SK-N-SH treated with all-trans-retinoic acid at 6 μM for 48 hours (cell line): ENCODE measurements at regions not wholly inside any gene's neighbourhood (a gene's known extent, or its start where the extent isn't known, plus 50 kb on each side); places are given as distances from the start of the nearest gene placed in this dataset.

Source experiments
- ATAC-seq: fragments of 200-7000 bp; cut with Tn5 transposase; 3 replicates; pipeline ENCODE4 v1.9.1; 2020; ENCODE audit warnings: mild to moderate bottlenecking, moderate library complexity
- ARNTL ChIP-seq: fragments of 450-650 bp; formaldehyde crosslinking; IDR thresholded peaks from 2 replicates; pipeline ENCODE4 v1.5.0; 2020; ENCODE audit warnings: low read depth, mild to moderate bottlenecking, moderate library complexity, borderline replicate concordance
- BACH2 ChIP-seq: fragments of 250-450 bp; sonication (Bioruptor Pico); IDR thresholded peaks from 2 replicates; pipeline ENCODE4 v1.9.0; 2021; ENCODE audit warnings: mild to moderate bottlenecking, borderline replicate concordance
- CREB5 ChIP-seq: fragments of 250-450 bp; sonication (Bioruptor Pico); IDR thresholded peaks from 2 replicates; pipeline ENCODE4 v1.5.1; 2020; ENCODE audit warnings: low read depth, mild to moderate bottlenecking, moderate library complexity
- CSRNP3 ChIP-seq: fragments of 250-450 bp; sonication (Bioruptor Pico); IDR thresholded peaks from 2 replicates; pipeline ENCODE4 v1.5.1; 2021; ENCODE audit warnings: mild to moderate bottlenecking, moderate library complexity
- ESRRG ChIP-seq: fragments of 250-450 bp; sonication (Bioruptor Pico); IDR thresholded peaks from 2 replicates; pipeline ENCODE4 v1.6.1; 2021; ENCODE audit warnings: mild to moderate bottlenecking
- GLIS3 ChIP-seq: fragments of 250-450 bp; sonication (Bioruptor Pico); IDR thresholded peaks from 2 replicates; pipeline ENCODE4 v1.5.0; 2020; ENCODE audit warnings: mild to moderate bottlenecking, moderate library complexity
- ISL1 ChIP-seq: fragments of 250-450 bp; sonication (Bioruptor Pico); IDR thresholded peaks from 2 replicates; pipeline ENCODE4 v2.1.2; 2022; ENCODE audit warnings: mild to moderate bottlenecking, moderate library complexity
- OSR1 ChIP-seq: fragments of 250-450 bp; sonication (Bioruptor Pico); IDR thresholded peaks from 2 replicates; pipeline ENCODE4 v1.8.0; 2022; ENCODE audit warnings: moderate library complexity, mild to moderate bottlenecking, inconsistent platforms
- PATZ1 ChIP-seq: fragments of 250-450 bp; sonication (Bioruptor Pico); IDR thresholded peaks from 2 replicates; pipeline ENCODE4 v1.8.0; 2020; ENCODE audit warnings: mild to moderate bottlenecking, moderate library complexity, borderline replicate concordance
- POU6F1 ChIP-seq: fragments of 250-450 bp; sonication (Bioruptor Pico); IDR thresholded peaks from 2 replicates; pipeline ENCODE4 v1.8.0; 2021; ENCODE audit warnings: low read depth, mild to moderate bottlenecking, moderate library complexity, borderline replicate concordance
- PPARA ChIP-seq: fragments of 250-450 bp; sonication (Bioruptor Pico); IDR thresholded peaks from 2 replicates; pipeline ENCODE4 v1.5.0; 2020; ENCODE audit warnings: mild to moderate bottlenecking, borderline replicate concordance
- RARB ChIP-seq: fragments of 250-450 bp; sonication (Bioruptor Pico); IDR thresholded peaks from 2 replicates; pipeline ENCODE4 v1.8.0; 2021; ENCODE audit warnings: mild to moderate bottlenecking, moderate library complexity
- SNAI2 ChIP-seq: fragments of 250-450 bp; sonication (Bioruptor Pico); IDR thresholded peaks from 2 replicates; pipeline ENCODE4 v1.5.0; 2020; ENCODE audit warnings: mild to moderate bottlenecking, moderate library complexity
- TCF4 ChIP-seq: fragments of 250-450 bp; sonication (Bioruptor Pico); IDR thresholded peaks from 2 replicates; pipeline ENCODE4 v1.8.0; 2021; ENCODE audit warnings: mild to moderate bottlenecking, moderate library complexity, borderline replicate concordance
- TOX ChIP-seq: fragments of 250-450 bp; sonication (Bioruptor Pico); IDR thresholded peaks from 2 replicates; pipeline ENCODE4 v1.8.0; 2021; ENCODE audit warnings: mild to moderate bottlenecking, moderate library complexity, borderline replicate concordance
- TSHZ2 ChIP-seq: fragments of 250-450 bp; sonication (Bioruptor Pico); IDR thresholded peaks from 2 replicates; pipeline ENCODE4 v1.5.0; 2020; ENCODE audit warnings: mild to moderate bottlenecking, moderate library complexity
- ZC3H10 ChIP-seq: fragments of 250-450 bp; sonication (Bioruptor Pico); IDR thresholded peaks from 2 replicates; pipeline ENCODE4 v1.5.1; 2021; ENCODE audit warnings: mild to moderate bottlenecking, moderate library complexity
- ZFP3 ChIP-seq: fragments of 250-450 bp; sonication (Bioruptor Pico); IDR thresholded peaks from 2 replicates; pipeline ENCODE4 v1.5.0; 2020; ENCODE audit warnings: mild to moderate bottlenecking, moderate library complexity
- ZFP30 ChIP-seq: fragments of 450-650 bp; formaldehyde crosslinking; IDR thresholded peaks from 2 replicates; pipeline ENCODE4 v1.5.0; 2022; ENCODE audit warnings: mild to moderate bottlenecking, moderate library complexity
- ZNF565 ChIP-seq: fragments of 450-650 bp; formaldehyde crosslinking; conservative IDR thresholded peaks from 2 replicates; pipeline ENCODE4 v1.5.0; 2020; ENCODE audit warnings: low read depth, mild to moderate bottlenecking, moderate library complexity
- ZNF70 ChIP-seq: fragments of 450-650 bp; formaldehyde crosslinking; IDR thresholded peaks from 2 replicates; pipeline ENCODE4 v1.5.0; 2020; ENCODE audit warnings: mild to moderate bottlenecking, moderate library complexity
- ZNF8 ChIP-seq: fragments of 450-650 bp; formaldehyde crosslinking; IDR thresholded peaks from 2 replicates; pipeline ENCODE4 v1.5.0; 2020; ENCODE audit warnings: mild to moderate bottlenecking, moderate library complexity

GRCh38 chr10:2993636-2994035, 73.7 kb upstream of the PFKP start:
- TF ChIP-seq PATZ1 (CRISPR knock-in tag) (no peak), TSHZ2 (CRISPR knock-in tag) (no peak), BACH2 (CRISPR knock-in tag) (no peak), ARNTL (CRISPR knock-in tag) (no peak), ZNF8 (no peak), ZNF565 (CRISPR knock-in tag) (no peak), CSRNP3 (CRISPR knock-in tag) (no peak), ZFP30 (CRISPR knock-in tag) (no peak), PPARA (CRISPR knock-in tag) (no peak), TOX (CRISPR knock-in tag) (no peak), ZNF70 (CRISPR knock-in tag) (no peak)
- ATAC-seq: no peak

- TF ChIP-seq SNAI2: no peak
Measured at GRCh38 chr10:2992401-2993198, 74.7 kb upstream of the PFKP start.

GRCh38 chr10:2990764-2991163, 76.6 kb upstream of the PFKP start:
- ATAC-seq: no peak

More at GRCh38 chr10:2992401-2993198, 74.7 kb upstream of the PFKP start:
- ATAC-seq: no peak

More at GRCh38 chr10:2990764-2991163, 76.6 kb upstream of the PFKP start:
- no peak for TF ChIP-seq ZFP3 (CRISPR knock-in tag)
- no peak for TF ChIP-seq BACH2 (CRISPR knock-in tag)
- TF ChIP-seq PATZ1 (CRISPR knock-in tag): no peak
- TF ChIP-seq TCF4: no peak
- no peak for TF ChIP-seq ARNTL (CRISPR knock-in tag)
- TF ChIP-seq ZNF70 (CRISPR knock-in tag): no peak
- TF ChIP-seq OSR1 (CRISPR knock-in tag): no peak
- no peak for TF ChIP-seq ZNF565 (CRISPR knock-in tag)
- no peak for TF ChIP-seq CSRNP3 (CRISPR knock-in tag)
- TF ChIP-seq CREB5 (CRISPR knock-in tag): no peak
- no peak for TF ChIP-seq ZC3H10 (CRISPR knock-in tag)
- TF ChIP-seq TOX (CRISPR knock-in tag): no peak
- TF ChIP-seq PPARA (CRISPR knock-in tag): no peak
- no peak for TF ChIP-seq GLIS3 (CRISPR knock-in tag)
- TF ChIP-seq POU6F1 (CRISPR knock-in tag): no peak
- no peak for TF ChIP-seq SNAI2
- TF ChIP-seq ESRRG (CRISPR knock-in tag): no peak
- TF ChIP-seq RARB (CRISPR knock-in tag): no peak
- no peak for TF ChIP-seq ISL1 (CRISPR knock-in tag)
- TF ChIP-seq, all 23 proteins: peak for 0
